H1 (cell line): ENCODE measurements at regions not wholly inside any gene's neighbourhood (a gene's known extent, or its start where the extent isn't known, plus 50 kb on each side); places are given as distances from the start of the nearest gene placed in this dataset.

Experiments used
- CTCF ChIA-PET: fragments of 300-600 bp; sonication (Branson Sonifier 250); formaldehyde crosslinking; loops from one replicate; lab custom pipeline; 2021; ENCODE audit not compliant: partially characterized antibody; lab: Charles Lee
- POLR2A ChIA-PET: fragments of 300-600 bp; sonication (Branson Sonifier 250); formaldehyde crosslinking; loops from one replicate; lab custom pipeline; 2021; ENCODE audit warnings: inconsistent platforms; ENCODE audit not compliant: partially characterized antibody; lab: Charles Lee
- DNase-seq, 2 experiments: peaks; one replicate each; pipeline versions ENCODE4 v3.0.0 to v3.0.0-alpha.2; 2010 to 2022; ENCODE audit warnings: low spot score in 2 of 2, low read depth in 1 of 2, mixed read lengths in 1 of 2
- FAIRE-seq: peaks from 2 replicates; lab custom pipeline; 2011; peaks lifted over from hg19 to GRCh38; lab: Jason Lieb, UNC
- H2AFZ ChIP-seq: 2 replicates; pipeline ENCODE4 v1.8.1; 2012; ENCODE audit warnings: low read length, inconsistent platforms
- H2AK5ac ChIP-seq: 2 replicates; pipeline ENCODE4 v1.6.1; 2013; ENCODE audit warnings: low read depth, low read length
- H2BK120ac ChIP-seq: replicated peaks from 2 replicates; pipeline ENCODE3; 2013; ENCODE audit warnings: low read depth, low read length, inconsistent platforms
- H2BK12ac ChIP-seq: 2 replicates; pipeline ENCODE4 v1.6.1; 2013; ENCODE audit warnings: low read depth, low read length
- H2BK15ac ChIP-seq: 2 replicates; pipeline ENCODE4 v1.6.1; 2013; ENCODE audit warnings: low read length
- H2BK20ac ChIP-seq: 2 replicates; pipeline ENCODE4 v1.6.1; 2013; ENCODE audit warnings: low read length
- H2BK5ac ChIP-seq: 2 replicates; pipeline ENCODE4 v1.6.1; 2013; ENCODE audit warnings: low read depth, low read length
- H3K14ac ChIP-seq: 2 replicates; pipeline ENCODE4 v1.6.1; 2013; ENCODE audit warnings: inconsistent platforms; ENCODE audit not compliant: insufficient read length
- H3K18ac ChIP-seq: 2 replicates; pipeline ENCODE4 v1.6.1; 2013; ENCODE audit warnings: low read length; ENCODE audit errors: extremely low read depth
- H3K23ac ChIP-seq: 2 replicates; pipeline ENCODE4 v1.6.1; 2013; ENCODE audit warnings: inconsistent platforms; ENCODE audit not compliant: insufficient read length
- H3K23me2 ChIP-seq: 2 replicates; pipeline ENCODE4 v1.6.1; 2013; ENCODE audit warnings: low read depth, low read length
- H3K27ac ChIP-seq: 2 replicates; pipeline ENCODE4 v1.6.1; 2011; ENCODE audit warnings: low read depth, low read length, inconsistent platforms
- H3K27me3 ChIP-seq, 4 experiments: replicated peaks in 1 of 4; 1 replicate in 1 of 4; 2 replicates in 3 of 4; pipeline versions ENCODE4 v1.6.1 to v1.8.1; 2011 to 2013; ENCODE audit warnings: low read length in 3 of 4, mild to moderate bottlenecking in 3 of 4, inconsistent platforms in 2 of 4, mixed read lengths in 2 of 4, moderate library complexity in 1 of 4; ENCODE audit not compliant: control insufficient read depth in 3 of 4, insufficient read depth in 3 of 4; ENCODE audit errors: extremely low read depth in 1 of 4
- H3K36me3 ChIP-seq, 4 experiments: 2 replicates each; pipeline versions ENCODE4 v1.6.1 to v1.8.1; 2011 to 2013; ENCODE audit warnings: mild to moderate bottlenecking in 4 of 4, low read length in 3 of 4, moderate library complexity in 2 of 4, control low read depth in 1 of 4, inconsistent platforms in 1 of 4; ENCODE audit not compliant: insufficient read depth in 4 of 4, control insufficient read depth in 2 of 4
- H3K4ac ChIP-seq: replicated peaks from 2 replicates; pipeline ENCODE3; 2013; ENCODE audit warnings: low read length, low read depth, mixed read lengths, inconsistent platforms; ENCODE audit not compliant: insufficient read length
- H3K4me1 ChIP-seq, 4 experiments: replicated peaks in 1 of 4; 1 replicate in 1 of 4; 2 replicates in 3 of 4; pipeline versions ENCODE4 v1.6.1 to v1.8.1; 2011 to 2013; ENCODE audit warnings: low read length in 3 of 4, inconsistent platforms in 2 of 4, mixed read lengths in 1 of 4; ENCODE audit not compliant: insufficient read depth in 4 of 4, control insufficient read depth in 3 of 4
- H3K4me2 ChIP-seq, 2 experiments: 2 replicates each; pipeline versions ENCODE4 v1.6.1 to v1.8.1; 2011 to 2013; ENCODE audit warnings: low read depth in 2 of 2, low read length in 2 of 2, control low read depth in 1 of 2, inconsistent platforms in 1 of 2, mild to moderate bottlenecking in 1 of 2; ENCODE audit not compliant: insufficient read depth in 1 of 2
- H3K4me3 ChIP-seq, 4 experiments: fragments of 200-600, 300-600 bp in 1 of 4; sonication (generic), shearing (Covaris generic), sonication (Bioruptor Twin) in 1 of 4; 2 replicates each; pipeline versions ENCODE4 v1.5.1 to v1.8.1; 2011 to 2016; ENCODE audit warnings: low read length in 4 of 4, low read depth in 3 of 4, control low read depth in 2 of 4, inconsistent platforms in 2 of 4, mild to moderate bottlenecking in 2 of 4, mixed read lengths in 1 of 4, moderate library complexity in 1 of 4; ENCODE audit not compliant: insufficient read depth in 2 of 4; ENCODE audit errors: extremely low read depth in 1 of 4
- H3K56ac ChIP-seq: replicated peaks from 2 replicates; pipeline ENCODE3; 2013; ENCODE audit warnings: low read depth, mild to moderate bottlenecking, mixed read lengths, low read length, inconsistent platforms; ENCODE audit not compliant: insufficient read length
- H3K79me1 ChIP-seq: 2 replicates; pipeline ENCODE4 v1.6.1; 2013; ENCODE audit warnings: low read depth, low read length, control low read depth
- H3K79me2 ChIP-seq, 2 experiments: 2 replicates each; pipeline versions ENCODE4 v1.6.1 to v1.8.1; 2012 to 2013; ENCODE audit warnings: low read length in 2 of 2, mild to moderate bottlenecking in 2 of 2, inconsistent platforms in 1 of 2; ENCODE audit not compliant: insufficient read depth in 2 of 2, control insufficient read depth in 1 of 2
- H3K9ac ChIP-seq, 4 experiments: replicated peaks in 1 of 4; 1 replicate in 1 of 4; 2 replicates in 3 of 4; pipeline versions ENCODE4 v1.6.1 to v1.8.1; 2011 to 2013; ENCODE audit warnings: low read depth in 3 of 4, low read length in 3 of 4, control low read depth in 2 of 4, mild to moderate bottlenecking in 2 of 4, moderate library complexity in 2 of 4, inconsistent platforms in 1 of 4; ENCODE audit errors: extremely low read depth in 1 of 4
- H3K9me3 ChIP-seq, 2 experiments: 2 replicates each; pipeline versions ENCODE4 v1.6.1 to v1.8.1; 2012 to 2013; ENCODE audit warnings: mild to moderate bottlenecking in 2 of 2, moderate library complexity in 2 of 2, control low read depth in 1 of 2, inconsistent platforms in 1 of 2, low read depth in 1 of 2, low read length in 1 of 2, mixed read lengths in 1 of 2; ENCODE audit not compliant: insufficient read depth in 2 of 2
- H4K20me1 ChIP-seq, 2 experiments: replicated peaks in 1 of 2; 2 replicates each; pipeline versions ENCODE3 to v1.8.1; 2011 to 2013; ENCODE audit warnings: inconsistent platforms in 2 of 2, low read length in 2 of 2, mild to moderate bottlenecking in 1 of 2; ENCODE audit not compliant: insufficient read depth in 2 of 2, control insufficient read depth in 1 of 2
- H4K5ac ChIP-seq: 2 replicates; pipeline ENCODE4 v1.6.1; 2013; ENCODE audit warnings: low read length, low read depth, mixed read lengths, inconsistent platforms; ENCODE audit not compliant: insufficient read length
- H4K8ac ChIP-seq: 2 replicates; pipeline ENCODE4 v1.8.0; 2013; ENCODE audit warnings: mild to moderate bottlenecking, moderate library complexity, low read length, inconsistent platforms; ENCODE audit not compliant: insufficient read depth; ENCODE audit errors: extremely low read depth
- H4K91ac ChIP-seq: replicated peaks from 2 replicates; pipeline ENCODE3; 2013; ENCODE audit warnings: low read length, mixed read lengths, inconsistent platforms; ENCODE audit not compliant: insufficient read length
- CBX8 ChIP-seq: fragments of 300-800, 300-1000 bp; sonication (generic); IDR thresholded peaks from 2 replicates; pipeline ENCODE4 v1.7.1; 2016; ENCODE audit warnings: low read depth, low read length, borderline replicate concordance
- CEBPB ChIP-seq: IDR thresholded peaks from 2 replicates; pipeline ENCODE4 v1.6.1; 2012; ENCODE audit warnings: low read depth, low read length
- CHD1 ChIP-seq: IDR thresholded peaks from 2 replicates; pipeline ENCODE4 v1.6.1; 2012; ENCODE audit warnings: low read depth, low read length, improper control_type of control experiment
- GABPA ChIP-seq: IDR thresholded peaks from 2 replicates; pipeline ENCODE4 v1.6.1; 2011; ENCODE audit warnings: mild to moderate bottlenecking, low read length, moderate library complexity, borderline replicate concordance; ENCODE audit not compliant: insufficient read depth
- RBBP5 ChIP-seq: IDR thresholded peaks from 2 replicates; pipeline ENCODE4 v1.7.1; 2012; ENCODE audit warnings: low read depth, mild to moderate bottlenecking, inconsistent platforms, low read length, moderate library complexity, borderline replicate concordance
- RNF2 ChIP-seq: fragments of 200-900, 300-1000 bp; sonication (generic); IDR thresholded peaks from 2 replicates; pipeline ENCODE4 v1.7.1; 2016; ENCODE audit warnings: borderline replicate concordance, low read depth, mild to moderate bottlenecking, antibody characterized with exemption, low read length; ENCODE audit not compliant: poor library complexity, severe bottlenecking; ENCODE audit errors: missing control alignments
- TAF1 ChIP-seq: IDR thresholded peaks from 2 replicates; pipeline ENCODE4 v1.6.1; 2011; ENCODE audit warnings: mild to moderate bottlenecking, low read depth, low read length
- TCF12 ChIP-seq: IDR thresholded peaks from 2 replicates; pipeline ENCODE4 v1.6.1; 2011; ENCODE audit warnings: low read depth, mild to moderate bottlenecking, low read length
- WGBS, 2 experiments: shearing (Covaris generic) in 1 of 2; methylation state at CpG; one replicate each; pipeline versions ENCODE4 v1.1.6 to v1.1.7; 2013 to 2015; ENCODE audit warnings: low lambda C conversion rate in 2 of 2, mixed read lengths in 2 of 2, inconsistent platforms in 1 of 2, low coverage in 1 of 2, missing lambda C conversion rate in 1 of 2; ENCODE audit not compliant: insufficient replicate concordance in 2 of 2, insufficient coverage in 1 of 2, insufficient read length in 1 of 2; ENCODE audit errors: extremely low coverage in 1 of 2, missing lambda C conversion rate in 1 of 2; 5-methylcytosine and 5-hydroxymethylcytosine counted together

GRCh38 chr19:28332351-28332750 lies 880.6 kb downstream of the UQCRFS1 start:
- no peaks in the 10 kb centered on the region for H3K4me1 ChIP-seq
- no peak overlapping the region for H3K4me2 ChIP-seq
- H3K27me3 ChIP-seq: no peaks in the 10 kb centered on the region
- no peak overlapping the region for H3K14ac ChIP-seq
- ChIA-PET CTCF (interaction anchor here (0.8 to 1.1 kb wide), 3 partner anchors 9 to 180 kb away, joined by 3 read pairs; no protein-coding TSS in a partner anchor), POLR2A (no interaction called here)
- no peak overlapping the region for H2BK12ac ChIP-seq
- no peaks in the 10 kb centered on the region for H3K36me3 ChIP-seq
- no peak overlapping the region for H3K4me3 ChIP-seq
- no peak overlapping the region for H2BK15ac ChIP-seq
- H2BK20ac ChIP-seq: no peak overlapping the region
- DNase-seq (no peak), FAIRE-seq (no peak)
- no peaks in the 10 kb centered on the region for H4K20me1 ChIP-seq
- no peaks in the 10 kb centered on the region for H3K79me1 ChIP-seq
- no peak overlapping the region for H3K9ac ChIP-seq
- no peak overlapping the region for H3K56ac ChIP-seq
- H3K23me2 ChIP-seq: no peaks in the 10 kb centered on the region
- no peak overlapping the region for H3K23ac ChIP-seq
- no peak overlapping the region for H3K27ac ChIP-seq
- no peak overlapping the region for H4K8ac ChIP-seq
- no peak overlapping the region for H2AFZ ChIP-seq
- no peak overlapping the region for H3K4ac ChIP-seq
- H3K18ac ChIP-seq: no peak overlapping the region
- 93% methylated on average over 3 of the region's 3 CpGs; no CpG with 5 or more reads in 1 of the 2 experiments for WGBS, 2 experiments
- H4K91ac ChIP-seq: no peak overlapping the region
- H4K5ac ChIP-seq: no peak overlapping the region
- no peak overlapping the region for H2AK5ac ChIP-seq
- H3K9me3 ChIP-seq: peaks cover 5 to 7% of the 10 kb centered on the region in 2 experiments; a peak in 2 of 4 replicates
- no peak overlapping the region for H2BK5ac ChIP-seq
- H3K79me2 ChIP-seq: no peaks in the 10 kb centered on the region
- no peak for TF ChIP-seq GABPA
- TF ChIP-seq CEBPB: no peak
- TF ChIP-seq RNF2: no peak
- TF ChIP-seq RBBP5: no peak
- TF ChIP-seq CBX8: no peak
- no peak for TF ChIP-seq TAF1
- TF ChIP-seq CHD1: no peak
- TF ChIP-seq TCF12: no peak
- H2BK120ac ChIP-seq: no peak overlapping the region
